ENCODE measurements at regions not wholly inside any gene's neighbourhood (a gene's known extent, or its start where the extent isn't known, plus 50 kb on each side); places are given as distances from the start of the nearest gene placed in this dataset.

- TF ChIP-seq CTCF (IDR thresholded peaks at IDR 0.05; ENCODE audit: borderline replicate concordance, extremely low read depth, insufficient read depth): no peak
- no peaks in the 10 kb centered on the region for H3K4me1 ChIP-seq (ENCODE audit: control insufficient read depth in 2 of 3, insufficient read depth in 2 of 3, low read depth in 1 of 3, low read length in 3 of 3)
- DNase-seq (no peak), FAIRE-seq (no peak)
- no peaks in the 10 kb centered on the region for H3K36me3 ChIP-seq (ENCODE audit: control insufficient read depth in 2 of 3, insufficient read depth in 3 of 3, low read length in 3 of 3)
- peaks cover 0 to 22% (median 5%) of the 10 kb centered on the region in 3 donors for H3K9me3 ChIP-seq (ENCODE audit: control insufficient read depth in 2 of 3, insufficient read depth in 1 of 3, low read length in 3 of 3)
- no peak overlapping the region for H3K9ac ChIP-seq (ENCODE audit: low read length in 3 of 3)
- intact Hi-C loops (cut with DNase I): no loop called here
- H3K27me3 ChIP-seq (ENCODE audit: control insufficient read depth, insufficient read depth, low read length): no peaks in the 10 kb centered on the region
- no peak overlapping the region for H3K4me3 ChIP-seq (ENCODE audit: low read length in 3 of 3)
- H3K27ac ChIP-seq (ENCODE audit: low read depth in 2 of 2, low read length in 2 of 2): no peak overlapping the region
Observed at GRCh38 chr7:57204411-57204811, 72.2 kb upstream of the ZNF479 start.

GRCh38 chr7:57205000-57205399 is 72.8 kb upstream of the ZNF479 start:
- intact Hi-C loops (cut with DNase I): no loop called here
- H3K9ac ChIP-seq (ENCODE audit: low read length in 3 of 3): no peak overlapping the region
- FAIRE-seq (no peak), DNase-seq (peak in 1 of 5 donors; percentile 43)
- H3K9me3 ChIP-seq (ENCODE audit: control insufficient read depth in 2 of 3, insufficient read depth in 1 of 3, low read length in 3 of 3): peaks cover 0 to 22% (median 5%) of the 10 kb centered on the region in 3 donors
- no peaks in the 10 kb centered on the region for H3K27me3 ChIP-seq (ENCODE audit: control insufficient read depth, insufficient read depth, low read length)
- no peaks in the 10 kb centered on the region for H3K36me3 ChIP-seq (ENCODE audit: control insufficient read depth in 2 of 3, insufficient read depth in 3 of 3, low read length in 3 of 3)
- H3K4me1 ChIP-seq (ENCODE audit: control insufficient read depth in 2 of 3, insufficient read depth in 2 of 3, low read depth in 1 of 3, low read length in 3 of 3): no peaks in the 10 kb centered on the region
- no peak overlapping the region for H3K27ac ChIP-seq (ENCODE audit: low read depth in 2 of 2, low read length in 2 of 2)
- no peak for TF ChIP-seq CTCF (IDR thresholded peaks at IDR 0.05; ENCODE audit: borderline replicate concordance, extremely low read depth, insufficient read depth)
- H3K4me3 ChIP-seq (ENCODE audit: low read length in 3 of 3): no peak overlapping the region

- no peaks in the 10 kb centered on the region for H3K27me3 ChIP-seq (ENCODE audit: control insufficient read depth, insufficient read depth, low read length)
- DNase-seq (no peak), FAIRE-seq (no peak)
- no peaks in the 10 kb centered on the region for H3K4me1 ChIP-seq (ENCODE audit: control insufficient read depth in 2 of 3, insufficient read depth in 2 of 3, low read depth in 1 of 3, low read length in 3 of 3)
- H3K9ac ChIP-seq (ENCODE audit: low read length in 3 of 3): no peak overlapping the region
- no peak overlapping the region for H3K27ac ChIP-seq (ENCODE audit: low read depth in 2 of 2, low read length in 2 of 2)
- intact Hi-C loops (cut with DNase I): no loop called here
- peaks cover 0 to 10% (median 5%) of the 10 kb centered on the region in 3 donors for H3K9me3 ChIP-seq (ENCODE audit: control insufficient read depth in 2 of 3, insufficient read depth in 1 of 3, low read length in 3 of 3)
- TF ChIP-seq CTCF (IDR thresholded peaks at IDR 0.05; ENCODE audit: borderline replicate concordance, extremely low read depth, insufficient read depth): no peak
- H3K4me3 ChIP-seq (ENCODE audit: low read length in 3 of 3): no peak overlapping the region
- no peaks in the 10 kb centered on the region for H3K36me3 ChIP-seq (ENCODE audit: control insufficient read depth in 2 of 3, insufficient read depth in 3 of 3, low read length in 3 of 3)
Observed at GRCh38 chr7:57207836-57208235, 75.6 kb upstream of the ZNF479 start.

GRCh38 chr7:57210212-57210611 is 78.0 kb upstream of the ZNF479 start:
- no peak overlapping the region for H3K4me3 ChIP-seq (ENCODE audit: low read length in 3 of 3)
- H3K36me3 ChIP-seq (ENCODE audit: control insufficient read depth in 2 of 3, insufficient read depth in 3 of 3, low read length in 3 of 3): no peaks in the 10 kb centered on the region
- FAIRE-seq: no peak
- H3K4me1 ChIP-seq (ENCODE audit: control insufficient read depth in 2 of 3, insufficient read depth in 2 of 3, low read depth in 1 of 3, low read length in 3 of 3): no peaks in the 10 kb centered on the region
- no peak overlapping the region for H3K9ac ChIP-seq (ENCODE audit: low read length in 3 of 3)
- H3K27ac ChIP-seq (ENCODE audit: low read depth in 2 of 2, low read length in 2 of 2): no peak overlapping the region
- intact Hi-C loops (cut with DNase I): no loop called here
- no peak for TF ChIP-seq CTCF (IDR thresholded peaks at IDR 0.05; ENCODE audit: borderline replicate concordance, extremely low read depth, insufficient read depth)
- H3K27me3 ChIP-seq (ENCODE audit: control insufficient read depth, insufficient read depth, low read length): no peaks in the 10 kb centered on the region
- peak in 1 of 5 donors; percentile 27 for DNase-seq
- peaks cover 0 to 10% (median 5%) of the 10 kb centered on the region in 3 donors for H3K9me3 ChIP-seq (ENCODE audit: control insufficient read depth in 2 of 3, insufficient read depth in 1 of 3, low read length in 3 of 3)
